ENCODE measurements at regions not wholly inside any gene's neighbourhood (a gene's known extent, or its start where the extent isn't known, plus 50 kb on each side); places are given as distances from the start of the nearest gene placed in this dataset.
"Not testable (repeated sequence)": the region's sequence is repeated elsewhere in the genome, so short reads cannot be mapped to it uniquely, and the experiment has no call there.

- DNase-seq (ENCODE audit: low read depth in 2 of 2, low spot score in 1 of 2): no peak
Measured at GRCh38 chr4:129972257-129972656, 876.3 kb downstream of the C4orf33 start.

GRCh38 chr4:129974730-129975129 is 878.8 kb downstream of the C4orf33 start:
- DNase-seq (ENCODE audit: low read depth in 2 of 2, low spot score in 1 of 2): no peak

GRCh38 chr4:129978315-129978714 is 882.4 kb downstream of the C4orf33 start:
- no peak for DNase-seq (ENCODE audit: low read depth in 2 of 2, low spot score in 1 of 2)

- no peak for DNase-seq (ENCODE audit: low read depth in 2 of 2, low spot score in 1 of 2)
Measured at GRCh38 chr4:129988957-129989356, 893.0 kb downstream of the C4orf33 start.

- no peak for DNase-seq (ENCODE audit: low read depth in 2 of 2, low spot score in 1 of 2)
Measured at GRCh38 chr4:129994715-129995114, 898.8 kb downstream of the C4orf33 start.

- DNase-seq (ENCODE audit: low read depth in 2 of 2, low spot score in 1 of 2): no peak
Measured at GRCh38 chr4:129998436-129999150, 902.6 kb downstream of the C4orf33 start.

- no peak for DNase-seq (ENCODE audit: low read depth in 2 of 2, low spot score in 1 of 2)
Measured at GRCh38 chr4:129999156-129999555, 903.2 kb downstream of the C4orf33 start.

- DNase-seq (ENCODE audit: low read depth in 2 of 2, low spot score in 1 of 2): no peak
Measured at GRCh38 chr4:130008461-130008860, 912.5 kb downstream of the C4orf33 start.

- not testable (repeated sequence) for DNase-seq (ENCODE audit: low read depth in 2 of 2, low spot score in 1 of 2)
Measured at GRCh38 chr4:130012806-130013205, 916.9 kb downstream of the C4orf33 start.

- no peak for DNase-seq (ENCODE audit: low read depth in 2 of 2, low spot score in 1 of 2)
Measured at GRCh38 chr4:130021706-130022105, 925.8 kb downstream of the C4orf33 start.

GRCh38 chr4:130023088-130023487 is 927.1 kb downstream of the C4orf33 start:
- DNase-seq (ENCODE audit: low read depth in 2 of 2, low spot score in 1 of 2): no peak

- no peak for DNase-seq (ENCODE audit: low read depth in 2 of 2, low spot score in 1 of 2)
Measured at GRCh38 chr4:130025701-130026100, 929.7 kb downstream of the C4orf33 start.

- DNase-seq (ENCODE audit: low read depth in 2 of 2, low spot score in 1 of 2): no peak
Measured at GRCh38 chr4:130026185-130026584, 930.2 kb downstream of the C4orf33 start.

- no peak for DNase-seq (ENCODE audit: low read depth in 2 of 2, low spot score in 1 of 2)
Measured at GRCh38 chr4:130027973-130028372, 932.0 kb downstream of the C4orf33 start.

- DNase-seq (ENCODE audit: low read depth in 2 of 2, low spot score in 1 of 2): no peak
Measured at GRCh38 chr4:130028552-130028951, 932.6 kb downstream of the C4orf33 start.

GRCh38 chr4:130029442-130029841 is 933.5 kb downstream of the C4orf33 start:
- no peak for DNase-seq (ENCODE audit: low read depth in 2 of 2, low spot score in 1 of 2)

- DNase-seq (ENCODE audit: low read depth in 2 of 2, low spot score in 1 of 2): no peak
Measured at GRCh38 chr4:130031858-130032257, 935.9 kb downstream of the C4orf33 start.

- DNase-seq (ENCODE audit: low read depth in 2 of 2, low spot score in 1 of 2): not testable (repeated sequence)
Measured at GRCh38 chr4:130033657-130034056, 937.7 kb downstream of the C4orf33 start.

- DNase-seq (ENCODE audit: low read depth in 2 of 2, low spot score in 1 of 2): no peak
Measured at GRCh38 chr4:130034876-130035275, 938.9 kb downstream of the C4orf33 start.

GRCh38 chr4:130035391-130035790 is 939.4 kb downstream of the C4orf33 start:
- no peak for DNase-seq (ENCODE audit: low read depth in 2 of 2, low spot score in 1 of 2)

GRCh38 chr4:130037866-130038265 is 941.9 kb downstream of the C4orf33 start:
- DNase-seq (ENCODE audit: low read depth in 2 of 2, low spot score in 1 of 2): not testable (repeated sequence)

GRCh38 chr4:130038540-130038939 is 942.6 kb downstream of the C4orf33 start:
- DNase-seq (ENCODE audit: low read depth in 2 of 2, low spot score in 1 of 2): not testable (repeated sequence)

- no peak for DNase-seq (ENCODE audit: low read depth in 2 of 2, low spot score in 1 of 2)
Measured at GRCh38 chr4:130043732-130044160, 947.8 kb downstream of the C4orf33 start.

All from stimulated activated CD8-positive, alpha-beta memory T cell treated with anti-CD3 and anti-CD28 coated beads, Interleukin-4, amount 100 ng/mL, for 1 hour (primary cell).